Pancreas (tissue), 10 donors: ENCODE measurements at regions not wholly inside any gene's neighbourhood (a gene's known extent, or its start where the extent isn't known, plus 50 kb on each side); places are given as distances from the start of the nearest gene placed in this dataset.

Experiments
- ATAC-seq, 4 donors: fragments of 200-7000 bp; cut with Tn5 transposase; one replicate each; pipeline versions ENCODE4 v1.8.0 to v1.9.1; 2020; ENCODE audit warnings: mild to moderate bottlenecking in 4 of 4, moderate library complexity in 4 of 4
- DNase-seq, 6 donors: peaks; one replicate each; pipeline ENCODE4 v3.0.0-alpha.2; 2020
- FAIRE-seq: peaks from 2 replicates; lab custom pipeline; 2012; peaks lifted over from hg19 to GRCh38; lab: Jason Lieb, UNC
- H3K27ac ChIP-seq, 4 donors: fragments of 200-600 bp; sonication (generic); 1 replicate in 3 of 4; 2 replicates in 1 of 4; pipeline versions ENCODE4 v1.5.0 to v1.8.0; 2020
- H3K27me3 ChIP-seq, 4 donors: fragments of 200-600 bp; one replicate each; pipeline ENCODE4 v1.8.0; 2021
- H3K36me3 ChIP-seq, 3 donors: fragments of 200-600 bp; sonication (generic) in 1 of 3; one replicate each; pipeline versions ENCODE4 v1.5.0 to v1.8.0; 2020 to 2021
- H3K4me1 ChIP-seq, 3 donors: fragments of 200-600 bp; one replicate each; pipeline ENCODE4 v1.8.0; 2021
- H3K4me3 ChIP-seq, 4 donors: fragments of 200-600 bp; sonication (generic) in 2 of 4; one replicate each; pipeline versions ENCODE4 v1.5.0 to v1.8.0; 2020 to 2021
- H3K9me3 ChIP-seq, 4 donors: fragments of 200-600 bp; one replicate each; pipeline ENCODE4 v1.8.0; 2021
- CTCF ChIP-seq, 4 donors: fragments of 200-600 bp; sonication (generic) in 3 of 4; IDR thresholded peaks; one replicate each; pipeline versions ENCODE4 v1.5.0 to v1.8.0; 2021; ENCODE audit warnings: antibody characterized with exemption in 4 of 4
- WGBS, 2 donors: extraction: QIAGEN DNeasy Blood & Tissue Kit; methylation state at CpG; one replicate each; pipeline ENCODE4 v1.1.7; 2013; 5-methylcytosine and 5-hydroxymethylcytosine counted together
- intact Hi-C, 3 donors: fragments of 100-400 bp; cut with DNase I; formaldehyde crosslinking; loops; one replicate each; pipeline versions ENCODE4 v1.11.1 to v1.14.2; 2022
- donor health status: healthy with polysubstance abuse.
- donor health status: DM: no; HTN: no; CAD: no; lungs with moderate emphysema.
- donor health status: DM: no; HTN: no; CAD: no.
- donor health status: control.
- donor health status: control.
- donor health status: Bipolar disorder and iron deficiency.
- donor health status: DM: yes; HTN: yes; CAD: no.
- donor health status: DM: no; HTN: no; CAD: no.
- donor health status: DM: no; HTN: no; CAD: no.
- donor health status: DM: yes; HTN: yes; CAD: no.

GRCh38 chr3:59374818-59375211 lies 325.0 kb upstream of the CFAP20DC start:
- no peak for ATAC-seq
- Histone ChIP-seq H3K4me1 (peaks cover 0 to 8% (median 0%) of the 10 kb centered on the region in 3 donors), H3K9me3 (no peaks in the 10 kb centered on the region), H3K36me3 (no peaks in the 10 kb centered on the region), H3K4me3 (no peak overlapping the region), H3K27ac (no peak overlapping the region), H3K27me3 (no peaks in the 10 kb centered on the region)
- no peak for TF ChIP-seq CTCF (IDR thresholded peaks at IDR 0.05)
- 45 to 58% methylated on average over 3 of the region's 3 CpGs for WGBS, 2 donors
- no peak for DNase-seq
- no peak for FAIRE-seq
- intact Hi-C loops: no loop called here

DNA sequence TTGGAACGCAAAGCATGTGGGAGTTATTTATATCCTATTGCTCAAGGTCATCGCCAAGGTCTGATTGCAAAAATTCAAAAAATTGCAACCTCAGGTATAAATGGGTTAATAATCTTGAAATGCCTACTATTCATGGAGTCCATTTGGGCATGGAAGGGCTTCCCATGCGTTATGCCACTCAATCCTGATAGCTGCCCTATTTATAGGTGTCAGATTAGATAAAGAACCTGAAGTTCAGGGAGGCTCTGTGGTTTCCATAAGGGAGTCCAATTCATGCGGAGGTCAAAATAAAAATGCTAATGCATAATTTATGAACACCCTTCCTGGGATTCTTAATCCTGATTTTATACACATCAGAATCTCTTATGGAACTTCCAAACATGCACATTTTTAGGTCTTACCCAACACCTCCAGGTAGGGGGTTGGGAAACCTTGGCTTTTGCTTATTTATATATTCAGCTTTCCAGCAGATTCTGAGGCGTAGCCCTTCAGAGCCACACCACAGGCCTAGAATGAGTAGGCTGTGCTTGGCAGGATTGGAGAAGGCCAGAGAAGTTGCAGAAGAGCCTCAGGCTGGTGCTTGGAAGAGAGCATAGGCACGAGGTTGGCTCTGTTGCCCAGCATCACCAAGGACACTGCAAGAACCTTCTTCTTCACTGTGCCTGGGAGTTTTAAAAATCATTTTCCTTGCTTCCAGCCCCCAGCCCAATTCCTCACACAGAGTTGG lies 324.4 kb upstream of the CFAP20DC start:
- Histone ChIP-seq H3K36me3 (no peaks in the 10 kb centered on the region), H3K27ac (no peak overlapping the region), H3K4me3 (no peak overlapping the region), H3K4me1 (peaks cover 0 to 8% (median 0%) of the 10 kb centered on the region in 3 donors), H3K27me3 (no peaks in the 10 kb centered on the region), H3K9me3 (no peaks in the 10 kb centered on the region)
- no peak for TF ChIP-seq CTCF (IDR thresholded peaks at IDR 0.05)
- WGBS, 2 donors: 45 to 52% methylated on average over 6 of the region's 6 CpGs
- DNase-seq (no peak), FAIRE-seq (no peak), ATAC-seq (no peak)
- intact Hi-C loops: no loop called here

DNA sequence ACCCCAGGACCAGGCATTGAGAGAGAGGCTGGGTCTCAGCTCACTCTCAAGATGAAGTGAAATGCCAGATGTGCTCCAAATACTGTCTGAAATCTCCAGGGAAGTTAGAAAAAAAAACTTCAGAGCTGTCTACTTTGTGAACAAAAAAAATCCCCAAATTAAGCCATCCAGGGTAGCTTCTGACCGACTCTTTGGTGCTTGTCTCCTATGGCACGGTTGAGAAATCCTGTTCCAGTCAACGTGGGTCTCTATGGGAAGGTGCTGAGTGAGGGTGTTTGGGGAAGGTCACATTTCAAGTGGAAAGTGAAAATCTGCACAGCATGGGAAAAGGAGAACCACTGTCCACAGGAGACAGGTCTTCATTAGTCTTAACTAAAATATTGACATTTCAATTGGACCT lies 322.5 kb upstream of the CFAP20DC start:
- DNase-seq (no peak), ATAC-seq (no peak), FAIRE-seq (no peak)
- Histone ChIP-seq H3K27ac (no peak overlapping the region), H3K36me3 (no peaks in the 10 kb centered on the region), H3K9me3 (no peaks in the 10 kb centered on the region), H3K4me1 (peaks cover 0 to 8% (median 0%) of the 10 kb centered on the region in 3 donors), H3K27me3 (no peaks in the 10 kb centered on the region), H3K4me3 (no peak overlapping the region)
- 60 to 64% methylated on average over 3 of the region's 3 CpGs for WGBS, 2 donors
- no peak for TF ChIP-seq CTCF (IDR thresholded peaks at IDR 0.05)
- intact Hi-C loops: no loop called here

- 39 to 42% methylated on average over 5 of the region's 5 CpGs for WGBS, 2 donors
- H3K9me3 ChIP-seq: no peaks in the 10 kb centered on the region
- H3K36me3 ChIP-seq: no peaks in the 10 kb centered on the region
- intact Hi-C loops: no loop called here
- H3K27ac ChIP-seq: no peak overlapping the region
- H3K27me3 ChIP-seq: no peaks in the 10 kb centered on the region
- no peak for TF ChIP-seq CTCF (IDR thresholded peaks at IDR 0.05)
- H3K4me1 ChIP-seq: peaks cover 0 to 2% (median 0%) of the 10 kb centered on the region in 3 donors
- H3K4me3 ChIP-seq: no peak overlapping the region
- FAIRE-seq (no peak), DNase-seq (no peak), ATAC-seq (no peak)
These were observed 319.3 kb upstream of the CFAP20DC start for GRCh38 chr3:59368900-59369675.

GRCh38 chr3:59367150-59367549 lies 317.3 kb upstream of the CFAP20DC start:
- no peak for DNase-seq
- Histone ChIP-seq H3K9me3 (no peaks in the 10 kb centered on the region), H3K4me3 (no peak overlapping the region), H3K27me3 (no peaks in the 10 kb centered on the region), H3K4me1 (no peaks in the 10 kb centered on the region), H3K27ac (no peak overlapping the region), H3K36me3 (no peaks in the 10 kb centered on the region)
- intact Hi-C loops: no loop called here
- no peak for FAIRE-seq
- ATAC-seq: no peak
- no peak for TF ChIP-seq CTCF (IDR thresholded peaks at IDR 0.05)
- 77 to 85% methylated on average over 3 of the region's 3 CpGs for WGBS, 2 donors
